ENCODE measurements at regions not wholly inside any gene's neighbourhood (a gene's known extent, or its start where the extent isn't known, plus 50 kb on each side); places are given as distances from the start of the nearest gene placed in this dataset.

DNA sequence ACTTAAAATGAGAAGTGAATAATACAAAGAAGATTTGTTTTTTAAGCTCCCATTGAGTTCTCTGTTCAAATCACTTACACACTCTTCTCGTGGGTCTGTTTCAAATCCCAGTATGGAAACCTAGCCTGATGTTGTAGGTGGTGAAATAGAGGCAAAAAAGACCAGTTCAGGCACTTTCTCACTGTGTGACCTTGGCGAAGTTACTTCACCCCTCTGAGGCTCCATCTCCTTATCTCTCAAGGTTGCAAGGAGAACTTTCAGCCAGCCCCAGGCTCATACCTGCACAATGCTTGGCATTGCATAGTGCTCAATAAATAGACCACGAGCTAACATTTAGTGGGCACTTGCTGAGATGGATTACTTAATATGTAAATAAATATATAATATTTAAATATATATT lies 90.1 kb downstream of the PRLHR start:
- H3K4me3 Mint-ChIP-seq = no peak overlapping the region
- no peaks in the 10 kb centered on the region for H3K9me3 Mint-ChIP-seq
- H3K36me3 Mint-ChIP-seq = no peaks in the 10 kb centered on the region
- CTCF ChIA-PET = interaction anchor here (1.0 kb wide), 1 partner anchor 59 kb away, joined by 3 read pairs; no protein-coding TSS in a partner anchor
- DNase-seq (ENCODE audit: low spot score) (no peak), ATAC-seq (no peak)
- peaks cover 18% of the 10 kb centered on the region for H3K4me1 Mint-ChIP-seq
- TF ChIP-seq IRF2 (CRISPR knock-in tag; IDR thresholded peaks at IDR 0.05; ENCODE audit: borderline replicate concordance, low read depth) = no peak
- TF ChIP-seq ZNF232 (CRISPR knock-in tag; IDR thresholded peaks at IDR 0.05) = no peak
- TF ChIP-seq HMGA2 (CRISPR knock-in tag; IDR thresholded peaks at IDR 0.05) = peak; percentile 78; the same call in 1 of the 2 replicates
- TF ChIP-seq RELA (CRISPR knock-in tag; IDR thresholded peaks at IDR 0.05; ENCODE audit: borderline replicate concordance) = no peak
- H3K27ac Mint-ChIP-seq = no peak overlapping the region
- H3K27me3 Mint-ChIP-seq (ENCODE audit: low read depth) = no peaks in the 10 kb centered on the region
- POLR2A ChIA-PET = no interaction called here

DNA sequence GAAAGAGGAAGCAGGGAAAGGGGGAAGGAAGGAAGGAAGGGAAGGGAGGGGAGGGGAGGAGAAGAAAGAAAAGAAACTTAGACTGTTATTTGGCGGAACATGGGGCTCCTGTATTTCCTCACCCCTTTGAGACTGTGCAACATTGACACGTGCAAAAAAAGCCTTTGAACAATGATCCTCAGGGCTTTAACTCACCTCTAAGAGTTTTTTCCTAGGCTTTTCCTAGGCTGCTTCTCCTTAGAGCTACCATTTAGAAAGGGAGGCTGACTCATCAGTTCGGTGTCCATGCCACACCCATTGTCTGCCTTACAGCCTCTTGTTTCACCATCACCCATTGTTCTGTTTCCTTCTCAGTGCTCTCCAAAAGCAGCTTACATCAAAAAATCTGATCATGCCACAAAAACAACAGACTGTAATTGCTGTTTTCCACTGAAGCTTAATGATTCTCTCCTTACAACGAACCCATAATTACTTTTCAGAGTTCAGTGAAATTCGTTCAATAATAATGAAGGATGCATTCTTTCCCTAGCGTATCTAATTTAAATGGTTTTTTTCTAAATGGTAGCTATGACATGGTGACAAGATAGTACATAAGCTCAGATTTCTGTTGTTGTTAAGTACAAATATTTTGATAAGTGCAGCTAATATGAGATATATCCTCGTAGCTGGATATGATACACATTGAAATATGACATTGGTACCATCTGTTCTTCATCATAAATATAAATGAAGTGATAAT lies 90.8 kb downstream of the PRLHR start:
- ChIA-PET POLR2A (no interaction called here), CTCF (interaction anchor here (0.7 to 1.0 kb wide), 2 partner anchors 45 to 60 kb away, joined by 3 read pairs; no protein-coding TSS in a partner anchor)
- H3K27me3 Mint-ChIP-seq (ENCODE audit: low read depth) = no peaks in the 10 kb centered on the region
- H3K4me3 Mint-ChIP-seq = no peak overlapping the region
- ATAC-seq (peak; percentile 51), DNase-seq (ENCODE audit: low spot score) (no peak)
- H3K4me1 Mint-ChIP-seq = peaks cover 18% of the 10 kb centered on the region
- no peaks in the 10 kb centered on the region for H3K36me3 Mint-ChIP-seq
- TF ChIP-seq, protein P1, sequence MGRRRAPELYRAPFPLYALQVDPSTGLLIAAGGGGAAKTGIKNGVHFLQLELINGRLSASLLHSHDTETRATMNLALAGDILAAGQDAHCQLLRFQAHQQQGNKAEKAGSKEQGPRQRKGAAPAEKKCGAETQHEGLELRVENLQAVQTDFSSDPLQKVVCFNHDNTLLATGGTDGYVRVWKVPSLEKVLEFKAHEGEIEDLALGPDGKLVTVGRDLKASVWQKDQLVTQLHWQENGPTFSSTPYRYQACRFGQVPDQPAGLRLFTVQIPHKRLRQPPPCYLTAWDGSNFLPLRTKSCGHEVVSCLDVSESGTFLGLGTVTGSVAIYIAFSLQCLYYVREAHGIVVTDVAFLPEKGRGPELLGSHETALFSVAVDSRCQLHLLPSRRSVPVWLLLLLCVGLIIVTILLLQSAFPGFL (CRISPR knock-in tag; IDR thresholded peaks at IDR 0.05; ENCODE audit: borderline replicate concordance) = no peak
- TF ChIP-seq, protein P2, sequence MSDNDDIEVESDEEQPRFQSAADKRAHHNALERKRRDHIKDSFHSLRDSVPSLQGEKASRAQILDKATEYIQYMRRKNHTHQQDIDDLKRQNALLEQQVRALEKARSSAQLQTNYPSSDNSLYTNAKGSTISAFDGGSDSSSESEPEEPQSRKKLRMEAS (CRISPR knock-in tag; IDR thresholded peaks at IDR 0.05) = no peak
- TF ChIP-seq NR2C2 (CRISPR knock-in tag; IDR thresholded peaks at IDR 0.05) (no peak), ESRRA (CRISPR knock-in tag; IDR thresholded peaks at IDR 0.05; ENCODE audit: borderline replicate concordance) (no peak), SMAD3 (CRISPR knock-in tag; IDR thresholded peaks at IDR 0.05; ENCODE audit: borderline replicate concordance) (no peak), MXD4 (CRISPR knock-in tag; IDR thresholded peaks at IDR 0.05; ENCODE audit: borderline replicate concordance) (no peak), ELF4 (CRISPR knock-in tag; IDR thresholded peaks at IDR 0.05; ENCODE audit: low read depth) (no peak)
- TF ChIP-seq, protein P3, sequence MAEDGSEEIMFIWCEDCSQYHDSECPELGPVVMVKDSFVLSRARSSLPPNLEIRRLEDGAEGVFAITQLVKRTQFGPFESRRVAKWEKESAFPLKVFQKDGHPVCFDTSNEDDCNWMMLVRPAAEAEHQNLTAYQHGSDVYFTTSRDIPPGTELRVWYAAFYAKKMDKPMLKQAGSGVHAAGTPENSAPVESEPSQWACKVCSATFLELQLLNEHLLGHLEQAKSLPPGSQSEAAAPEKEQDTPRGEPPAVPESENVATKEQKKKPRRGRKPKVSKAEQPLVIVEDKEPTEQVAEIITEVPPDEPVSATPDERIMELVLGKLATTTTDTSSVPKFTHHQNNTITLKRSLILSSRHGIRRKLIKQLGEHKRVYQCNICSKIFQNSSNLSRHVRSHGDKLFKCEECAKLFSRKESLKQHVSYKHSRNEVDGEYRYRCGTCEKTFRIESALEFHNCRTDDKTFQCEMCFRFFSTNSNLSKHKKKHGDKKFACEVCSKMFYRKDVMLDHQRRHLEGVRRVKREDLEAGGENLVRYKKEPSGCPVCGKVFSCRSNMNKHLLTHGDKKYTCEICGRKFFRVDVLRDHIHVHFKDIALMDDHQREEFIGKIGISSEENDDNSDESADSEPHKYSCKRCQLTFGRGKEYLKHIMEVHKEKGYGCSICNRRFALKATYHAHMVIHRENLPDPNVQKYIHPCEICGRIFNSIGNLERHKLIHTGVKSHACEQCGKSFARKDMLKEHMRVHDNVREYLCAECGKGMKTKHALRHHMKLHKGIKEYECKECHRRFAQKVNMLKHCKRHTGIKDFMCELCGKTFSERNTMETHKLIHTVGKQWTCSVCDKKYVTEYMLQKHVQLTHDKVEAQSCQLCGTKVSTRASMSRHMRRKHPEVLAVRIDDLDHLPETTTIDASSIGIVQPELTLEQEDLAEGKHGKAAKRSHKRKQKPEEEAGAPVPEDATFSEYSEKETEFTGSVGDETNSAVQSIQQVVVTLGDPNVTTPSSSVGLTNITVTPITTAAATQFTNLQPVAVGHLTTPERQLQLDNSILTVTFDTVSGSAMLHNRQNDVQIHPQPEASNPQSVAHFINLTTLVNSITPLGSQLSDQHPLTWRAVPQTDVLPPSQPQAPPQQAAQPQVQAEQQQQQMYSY (CRISPR knock-in tag; IDR thresholded peaks at IDR 0.05) = no peak
- TF ChIP-seq, protein P4, sequence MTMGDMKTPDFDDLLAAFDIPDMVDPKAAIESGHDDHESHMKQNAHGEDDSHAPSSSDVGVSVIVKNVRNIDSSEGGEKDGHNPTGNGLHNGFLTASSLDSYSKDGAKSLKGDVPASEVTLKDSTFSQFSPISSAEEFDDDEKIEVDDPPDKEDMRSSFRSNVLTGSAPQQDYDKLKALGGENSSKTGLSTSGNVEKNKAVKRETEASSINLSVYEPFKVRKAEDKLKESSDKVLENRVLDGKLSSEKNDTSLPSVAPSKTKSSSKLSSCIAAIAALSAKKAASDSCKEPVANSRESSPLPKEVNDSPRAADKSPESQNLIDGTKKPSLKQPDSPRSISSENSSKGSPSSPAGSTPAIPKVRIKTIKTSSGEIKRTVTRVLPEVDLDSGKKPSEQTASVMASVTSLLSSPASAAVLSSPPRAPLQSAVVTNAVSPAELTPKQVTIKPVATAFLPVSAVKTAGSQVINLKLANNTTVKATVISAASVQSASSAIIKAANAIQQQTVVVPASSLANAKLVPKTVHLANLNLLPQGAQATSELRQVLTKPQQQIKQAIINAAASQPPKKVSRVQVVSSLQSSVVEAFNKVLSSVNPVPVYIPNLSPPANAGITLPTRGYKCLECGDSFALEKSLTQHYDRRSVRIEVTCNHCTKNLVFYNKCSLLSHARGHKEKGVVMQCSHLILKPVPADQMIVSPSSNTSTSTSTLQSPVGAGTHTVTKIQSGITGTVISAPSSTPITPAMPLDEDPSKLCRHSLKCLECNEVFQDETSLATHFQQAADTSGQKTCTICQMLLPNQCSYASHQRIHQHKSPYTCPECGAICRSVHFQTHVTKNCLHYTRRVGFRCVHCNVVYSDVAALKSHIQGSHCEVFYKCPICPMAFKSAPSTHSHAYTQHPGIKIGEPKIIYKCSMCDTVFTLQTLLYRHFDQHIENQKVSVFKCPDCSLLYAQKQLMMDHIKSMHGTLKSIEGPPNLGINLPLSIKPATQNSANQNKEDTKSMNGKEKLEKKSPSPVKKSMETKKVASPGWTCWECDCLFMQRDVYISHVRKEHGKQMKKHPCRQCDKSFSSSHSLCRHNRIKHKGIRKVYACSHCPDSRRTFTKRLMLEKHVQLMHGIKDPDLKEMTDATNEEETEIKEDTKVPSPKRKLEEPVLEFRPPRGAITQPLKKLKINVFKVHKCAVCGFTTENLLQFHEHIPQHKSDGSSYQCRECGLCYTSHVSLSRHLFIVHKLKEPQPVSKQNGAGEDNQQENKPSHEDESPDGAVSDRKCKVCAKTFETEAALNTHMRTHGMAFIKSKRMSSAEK (CRISPR knock-in tag; IDR thresholded peaks at IDR 0.05; ENCODE audit: borderline replicate concordance) = no peak
- TF ChIP-seq, protein P5, sequence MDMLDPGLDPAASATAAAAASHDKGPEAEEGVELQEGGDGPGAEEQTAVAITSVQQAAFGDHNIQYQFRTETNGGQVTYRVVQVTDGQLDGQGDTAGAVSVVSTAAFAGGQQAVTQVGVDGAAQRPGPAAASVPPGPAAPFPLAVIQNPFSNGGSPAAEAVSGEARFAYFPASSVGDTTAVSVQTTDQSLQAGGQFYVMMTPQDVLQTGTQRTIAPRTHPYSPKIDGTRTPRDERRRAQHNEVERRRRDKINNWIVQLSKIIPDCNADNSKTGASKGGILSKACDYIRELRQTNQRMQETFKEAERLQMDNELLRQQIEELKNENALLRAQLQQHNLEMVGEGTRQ (CRISPR knock-in tag; IDR thresholded peaks at IDR 0.05) = no peak
- H3K9me3 Mint-ChIP-seq = no peaks in the 10 kb centered on the region
- no peak overlapping the region for H3K27ac Mint-ChIP-seq
